T-helper 17 cell (primary cell): ENCODE measurements at regions not wholly inside any gene's neighbourhood (a gene's known extent, or its start where the extent isn't known, plus 50 kb on each side); places are given as distances from the start of the nearest gene placed in this dataset.

Experiments
- ATAC-seq: fragments of 150-1000 bp; cut with Tn5 transposase; 2 replicates; pipeline ENCODE4 v1.10.0; 2021; ENCODE audit warnings: mild to moderate bottlenecking, moderate library complexity
- DNase-seq, 3 donors: peaks; one replicate each; pipeline versions ENCODE4 v3.0.0 to v3.0.0-alpha.2; 2020 to 2021
- H3K9me3 ChIP-seq: one replicate; pipeline ENCODE4 v1.7.0; 2013; ENCODE audit warnings: low read length, mild to moderate bottlenecking; ENCODE audit not compliant: control insufficient read depth, poor library complexity, severe bottlenecking
- H3K27ac Mint-ChIP-seq: one replicate; pipeline ENCODE4 v1.8.0; 2022; ENCODE audit warnings: mild to moderate bottlenecking, moderate library complexity, mixed read lengths
- H3K27me3 Mint-ChIP-seq: one replicate; pipeline ENCODE4 v1.8.0; 2022; ENCODE audit warnings: mixed read lengths
- H3K36me3 Mint-ChIP-seq: one replicate; pipeline ENCODE4 v1.8.0; 2022; ENCODE audit warnings: low read depth, mixed read lengths
- H3K4me1 Mint-ChIP-seq: one replicate; pipeline ENCODE4 v1.8.0; 2022; ENCODE audit warnings: mild to moderate bottlenecking, mixed read lengths
- H3K4me3 Mint-ChIP-seq: one replicate; pipeline ENCODE4 v1.8.0; 2022; ENCODE audit warnings: mild to moderate bottlenecking, moderate library complexity, mixed read lengths

DNA sequence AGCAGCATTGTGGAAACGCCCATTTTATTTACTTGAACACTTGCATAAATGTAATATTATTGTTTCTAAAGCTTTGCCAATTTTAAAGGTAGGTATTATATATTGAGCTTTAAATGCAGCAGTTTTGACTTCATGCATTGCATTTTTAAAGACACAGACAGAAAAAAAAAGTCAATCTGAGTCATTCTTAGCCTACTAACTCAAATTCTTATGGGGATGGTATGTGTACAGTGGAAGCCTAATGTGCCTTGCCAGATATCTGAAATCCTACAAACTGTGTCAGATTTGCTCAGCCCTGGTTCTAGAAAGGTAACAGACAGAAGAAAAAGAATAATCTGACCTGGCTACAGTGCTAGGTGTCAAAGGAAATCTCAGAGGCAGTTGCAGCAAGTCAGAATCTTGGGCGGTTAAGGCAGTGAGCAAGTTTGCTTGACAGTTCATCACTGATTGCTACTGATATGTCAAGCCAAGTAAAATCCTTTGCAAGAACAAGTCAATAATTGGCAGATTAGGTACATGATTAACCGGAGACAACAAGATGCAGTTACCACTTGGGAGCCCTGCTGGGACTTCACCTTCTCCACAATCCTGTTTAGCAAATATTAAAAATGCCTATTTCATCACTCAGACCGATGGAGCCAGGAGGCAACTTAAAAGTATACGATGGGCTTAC lies 224.8 kb upstream of the WWC1 start:
- H3K27me3 Mint-ChIP-seq: peaks cover 41% of the 10 kb centered on the region
- no peaks in the 10 kb centered on the region for H3K9me3 ChIP-seq
- H3K4me1 Mint-ChIP-seq: no peaks in the 10 kb centered on the region
- DNase-seq (no peak), ATAC-seq (no peak)
- H3K4me3 Mint-ChIP-seq: no peak overlapping the region
- no peaks in the 10 kb centered on the region for H3K36me3 Mint-ChIP-seq
- no peak overlapping the region for H3K27ac Mint-ChIP-seq

DNA sequence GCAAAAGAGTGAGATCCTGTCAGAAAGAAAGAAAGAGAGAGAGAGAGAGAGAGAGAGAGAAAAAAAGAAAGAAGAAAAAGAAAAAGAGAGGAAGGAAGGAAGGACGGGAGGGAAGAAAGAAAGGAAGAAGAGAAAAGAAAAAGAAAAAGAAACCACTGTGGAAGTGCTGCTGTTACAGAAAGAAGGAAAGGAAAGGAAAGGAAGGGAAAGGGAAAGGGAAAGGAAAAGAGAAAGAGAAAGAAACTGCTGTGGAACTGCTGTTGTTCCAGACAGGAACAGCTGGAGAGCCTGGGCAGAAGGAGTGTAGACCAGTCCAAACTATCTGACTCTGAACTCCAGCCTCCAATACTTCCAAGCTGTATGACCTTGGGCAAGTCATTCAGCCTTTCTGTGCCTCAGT lies 220.7 kb upstream of the WWC1 start:
- Mint-ChIP-seq H3K4me1 (peaks cover 6% of the 10 kb centered on the region), H3K27me3 (peaks cover 22% of the 10 kb centered on the region), H3K4me3 (no peak overlapping the region), H3K36me3 (no peaks in the 10 kb centered on the region), H3K27ac (no peak overlapping the region)
- no peaks in the 10 kb centered on the region for H3K9me3 ChIP-seq
- DNase-seq (no peak), ATAC-seq (no peak)

DNA sequence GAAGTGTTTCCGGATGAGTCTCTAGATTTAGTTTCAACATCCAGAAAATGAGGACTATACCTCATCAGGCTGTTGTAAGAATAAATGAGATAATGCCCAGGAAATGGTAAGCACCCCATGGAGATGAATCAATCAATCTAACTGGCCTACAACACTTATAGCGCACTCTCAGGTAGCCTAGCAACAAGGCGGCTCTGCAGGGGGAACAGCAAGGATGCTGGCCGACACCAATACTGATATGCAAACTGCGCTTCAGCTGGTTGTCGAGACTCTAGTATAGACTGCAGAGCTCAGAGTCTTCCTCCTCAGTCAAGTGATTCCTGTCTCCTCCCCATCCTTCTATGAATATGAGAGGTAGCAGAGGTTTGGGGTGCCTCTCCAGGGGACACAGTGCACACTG lies 218.8 kb upstream of the WWC1 start:
- no peak for DNase-seq

DNA sequence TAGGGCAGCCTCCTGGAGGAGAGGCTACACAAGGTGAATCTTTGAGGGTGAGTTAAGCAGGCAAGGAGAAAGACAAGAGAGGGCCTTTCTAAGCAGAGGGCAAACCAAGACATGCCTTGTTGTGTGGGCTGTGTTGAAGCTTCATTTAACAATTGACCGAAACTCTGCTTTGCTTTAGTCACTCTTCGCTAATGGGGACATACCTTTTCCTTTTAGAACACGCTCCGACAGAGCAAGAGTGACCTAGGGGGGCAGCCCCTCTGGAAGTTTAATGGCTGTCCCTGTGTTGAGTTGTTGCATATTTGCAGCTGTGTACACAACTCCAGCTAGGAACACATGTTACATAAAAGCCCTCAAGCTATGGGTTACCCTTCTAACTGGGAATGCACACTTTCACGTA lies 218.1 kb upstream of the WWC1 start:
- H3K4me3 Mint-ChIP-seq: no peak overlapping the region
- no peaks in the 10 kb centered on the region for H3K36me3 Mint-ChIP-seq
- ATAC-seq (no peak), DNase-seq (no peak)
- H3K27ac Mint-ChIP-seq: no peak overlapping the region
- H3K27me3 Mint-ChIP-seq: no peaks in the 10 kb centered on the region
- no peaks in the 10 kb centered on the region for H3K9me3 ChIP-seq
- peaks cover 6% of the 10 kb centered on the region for H3K4me1 Mint-ChIP-seq

More for the DNA sequence above, 218.8 kb upstream of the WWC1 start:
- H3K4me3 Mint-ChIP-seq: no peak overlapping the region
- H3K36me3 Mint-ChIP-seq: no peaks in the 10 kb centered on the region
- no peaks in the 10 kb centered on the region for H3K9me3 ChIP-seq
- H3K4me1 Mint-ChIP-seq: peaks cover 6% of the 10 kb centered on the region
- H3K27me3 Mint-ChIP-seq: peaks cover 6% of the 10 kb centered on the region
- no peak overlapping the region for H3K27ac Mint-ChIP-seq
- no peak for ATAC-seq

DNA sequence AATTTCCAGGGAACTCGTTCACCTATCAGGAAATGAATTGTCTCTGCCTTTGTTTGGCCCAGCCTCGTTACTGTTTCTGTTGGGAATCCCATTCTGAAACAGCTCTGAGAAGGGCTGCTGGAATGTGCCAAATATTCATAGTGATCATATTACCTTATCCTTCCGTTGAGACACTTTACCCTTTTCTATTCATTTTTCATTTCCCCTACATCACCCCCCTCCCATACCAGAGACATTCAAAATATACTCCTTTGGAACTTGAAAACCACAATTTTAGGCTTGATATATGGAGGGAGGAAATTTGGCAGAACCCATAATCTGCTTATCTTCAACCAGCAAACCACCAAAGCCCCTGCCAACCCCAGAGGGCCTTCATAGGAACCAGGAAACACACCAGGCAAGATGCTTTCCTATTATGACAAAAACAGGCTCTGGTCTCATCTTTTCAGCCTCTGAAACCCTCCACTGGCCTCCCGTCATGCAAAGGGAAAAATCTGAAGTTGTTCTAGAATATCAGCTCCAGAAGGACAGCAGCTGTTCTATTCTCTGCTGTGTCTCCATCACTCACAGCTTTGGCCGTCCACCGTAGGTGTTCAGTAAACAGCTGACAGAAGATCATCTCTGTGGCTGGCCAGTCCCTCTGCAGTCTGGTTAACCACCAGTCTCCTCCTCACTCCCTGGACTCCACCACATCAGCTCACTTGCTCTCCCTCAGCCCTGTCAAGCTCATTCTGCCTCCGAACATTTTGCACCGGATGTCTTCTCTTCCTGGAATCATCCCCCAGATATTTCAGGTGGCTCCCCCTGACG lies 217.2 kb upstream of the WWC1 start:
- Mint-ChIP-seq H3K27ac (no peak overlapping the region), H3K4me1 (peaks cover 6% of the 10 kb centered on the region), H3K36me3 (no peaks in the 10 kb centered on the region), H3K27me3 (no peaks in the 10 kb centered on the region), H3K4me3 (no peak overlapping the region)
- no peak for DNase-seq
- ATAC-seq: no peak
- no peaks in the 10 kb centered on the region for H3K9me3 ChIP-seq

DNA sequence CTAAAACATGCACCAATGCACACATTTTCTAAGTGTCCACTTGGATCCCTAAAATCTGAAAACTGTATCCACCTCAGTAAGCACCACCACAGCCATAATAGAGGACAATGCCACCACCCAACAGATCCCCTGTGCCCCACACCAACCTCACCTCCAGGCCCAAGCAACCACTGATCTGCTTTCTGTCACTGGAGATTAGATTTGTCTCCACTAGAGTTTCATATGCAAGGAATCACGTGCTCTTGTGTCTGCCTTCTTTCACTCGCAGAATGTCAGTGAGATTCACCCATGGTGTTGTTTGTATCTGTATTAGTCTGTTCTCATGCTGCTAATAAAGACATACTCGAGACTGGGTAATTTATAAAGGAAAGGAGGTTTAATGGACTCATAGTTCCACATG lies 216.1 kb upstream of the WWC1 start:
- Mint-ChIP-seq H3K4me3 (no peak overlapping the region), H3K4me1 (peaks cover 6% of the 10 kb centered on the region), H3K27me3 (no peaks in the 10 kb centered on the region), H3K27ac (no peak overlapping the region), H3K36me3 (no peaks in the 10 kb centered on the region)
- no peaks in the 10 kb centered on the region for H3K9me3 ChIP-seq
- DNase-seq (no peak), ATAC-seq (no peak)

DNA sequence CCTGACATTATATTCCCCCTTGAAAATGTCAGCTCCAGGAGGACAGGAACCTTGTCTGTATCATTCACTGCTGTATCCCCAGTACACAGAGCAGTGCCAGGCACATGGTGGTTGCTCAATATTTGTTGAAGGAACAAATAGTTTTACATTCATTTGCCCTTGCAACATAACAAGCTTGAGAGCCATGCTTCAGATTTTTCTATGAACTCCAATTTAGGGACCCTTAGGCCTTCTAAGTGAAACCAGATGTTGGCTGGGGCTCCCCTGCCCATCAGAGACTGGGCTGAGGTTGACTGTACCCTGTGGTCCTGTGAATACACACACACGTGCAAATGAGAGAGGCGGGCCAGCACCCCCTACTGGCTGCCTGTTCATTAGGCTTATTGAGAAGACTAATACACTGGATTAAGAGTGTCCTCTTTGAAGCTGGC lies 214.9 kb upstream of the WWC1 start:
- no peaks in the 10 kb centered on the region for H3K9me3 ChIP-seq
- DNase-seq (no peak), ATAC-seq (no peak)
- Mint-ChIP-seq H3K4me3 (no peak overlapping the region), H3K4me1 (peaks cover 6% of the 10 kb centered on the region), H3K36me3 (no peaks in the 10 kb centered on the region), H3K27me3 (no peaks in the 10 kb centered on the region), H3K27ac (no peak overlapping the region)

DNA sequence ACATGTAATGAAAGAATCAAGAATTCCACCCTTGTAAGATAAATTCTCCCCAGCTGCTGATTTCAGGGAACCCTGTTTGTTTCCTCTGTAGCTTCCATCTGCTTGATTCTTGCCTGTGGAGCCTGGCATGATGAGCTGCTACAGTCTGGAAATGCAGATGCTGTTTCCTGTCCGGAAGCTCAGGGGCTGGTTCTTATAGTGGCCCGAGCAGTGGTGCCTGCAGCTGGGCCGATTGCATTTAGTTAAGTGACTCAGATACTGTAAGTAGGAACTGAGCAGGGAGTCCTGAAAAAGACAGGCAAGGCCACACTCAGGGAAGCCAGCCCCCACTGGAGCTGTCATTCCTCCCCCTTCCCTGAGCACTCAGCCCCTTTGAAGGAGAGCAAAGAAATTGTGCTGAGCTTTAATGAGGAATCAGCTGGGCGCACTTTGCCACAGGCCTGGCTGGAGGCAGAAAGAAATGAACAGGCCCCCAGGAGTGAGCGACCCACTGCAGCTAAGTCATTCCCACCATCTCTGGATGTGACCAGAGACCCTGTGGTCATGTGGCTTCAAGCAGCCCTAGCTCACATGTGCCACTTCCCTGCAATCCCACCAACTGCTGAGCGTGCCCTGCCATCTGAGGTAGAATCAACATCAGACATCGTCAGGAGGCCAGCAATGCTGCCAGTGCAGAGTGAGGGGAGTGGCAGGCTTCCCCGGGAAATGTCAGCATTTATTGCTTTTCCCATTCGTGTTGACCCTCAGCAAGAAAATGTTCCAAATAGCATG lies 206.0 kb upstream of the WWC1 start:
- peaks cover 18% of the 10 kb centered on the region for H3K27me3 Mint-ChIP-seq
- DNase-seq: no peak
- H3K4me1 Mint-ChIP-seq: no peaks in the 10 kb centered on the region
- H3K36me3 Mint-ChIP-seq: no peaks in the 10 kb centered on the region
- peaks cover 3% of the 10 kb centered on the region for H3K9me3 ChIP-seq
- no peak overlapping the region for H3K4me3 Mint-ChIP-seq
- H3K27ac Mint-ChIP-seq: no peak overlapping the region
- no peak for ATAC-seq

DNA sequence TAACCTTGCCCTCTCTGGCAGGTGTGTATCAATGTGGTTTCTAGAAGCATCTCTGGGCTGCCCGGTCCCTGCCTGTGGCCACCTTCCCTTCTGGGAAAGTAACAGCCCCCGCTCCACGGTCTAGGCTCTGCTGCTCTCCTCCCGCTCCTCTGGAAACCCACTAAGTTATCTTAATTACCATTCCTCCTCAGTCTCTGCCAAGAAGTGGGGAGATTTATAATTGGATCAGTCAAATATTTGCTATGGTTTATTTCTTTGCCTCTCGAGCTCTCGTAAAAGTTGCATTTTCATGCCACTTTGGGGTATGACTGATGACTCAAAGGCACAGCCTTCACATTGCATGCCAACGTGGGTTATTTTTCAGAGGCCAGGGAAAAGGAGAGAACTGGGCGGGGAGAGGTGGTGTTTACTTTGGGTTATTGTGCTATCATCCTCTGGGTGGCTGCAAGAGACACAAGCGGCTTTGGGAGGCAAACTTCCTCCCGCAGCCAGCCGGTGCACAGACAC lies 205.3 kb upstream of the WWC1 start:
- no peaks in the 10 kb centered on the region for H3K4me1 Mint-ChIP-seq
- peaks cover 3% of the 10 kb centered on the region for H3K9me3 ChIP-seq
- H3K27ac Mint-ChIP-seq: no peak overlapping the region
- no peak overlapping the region for H3K4me3 Mint-ChIP-seq
- DNase-seq (no peak), ATAC-seq (no peak)
- peaks cover 18% of the 10 kb centered on the region for H3K27me3 Mint-ChIP-seq
- H3K36me3 Mint-ChIP-seq: no peaks in the 10 kb centered on the region

DNA sequence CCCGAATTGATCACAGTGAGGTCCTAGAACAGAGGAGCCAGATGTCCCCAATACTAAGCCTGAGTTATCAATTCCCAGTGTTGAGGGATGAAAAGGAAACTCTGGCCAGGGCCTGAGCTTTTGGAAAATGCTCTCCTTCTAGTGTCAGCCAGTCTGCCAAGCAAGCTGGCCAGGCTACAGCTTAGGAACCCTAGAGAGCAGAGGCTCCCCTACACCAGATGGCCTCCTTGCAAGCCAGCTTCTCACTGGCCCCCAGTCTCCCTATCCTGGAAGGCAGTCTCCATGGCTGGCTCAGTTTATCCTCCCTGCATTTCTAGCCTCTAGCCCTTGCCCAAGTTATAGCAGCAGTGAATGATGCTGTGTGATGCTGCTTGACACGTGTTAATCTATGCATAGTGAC lies 204.7 kb upstream of the WWC1 start:
- no peaks in the 10 kb centered on the region for H3K4me1 Mint-ChIP-seq

DNA sequence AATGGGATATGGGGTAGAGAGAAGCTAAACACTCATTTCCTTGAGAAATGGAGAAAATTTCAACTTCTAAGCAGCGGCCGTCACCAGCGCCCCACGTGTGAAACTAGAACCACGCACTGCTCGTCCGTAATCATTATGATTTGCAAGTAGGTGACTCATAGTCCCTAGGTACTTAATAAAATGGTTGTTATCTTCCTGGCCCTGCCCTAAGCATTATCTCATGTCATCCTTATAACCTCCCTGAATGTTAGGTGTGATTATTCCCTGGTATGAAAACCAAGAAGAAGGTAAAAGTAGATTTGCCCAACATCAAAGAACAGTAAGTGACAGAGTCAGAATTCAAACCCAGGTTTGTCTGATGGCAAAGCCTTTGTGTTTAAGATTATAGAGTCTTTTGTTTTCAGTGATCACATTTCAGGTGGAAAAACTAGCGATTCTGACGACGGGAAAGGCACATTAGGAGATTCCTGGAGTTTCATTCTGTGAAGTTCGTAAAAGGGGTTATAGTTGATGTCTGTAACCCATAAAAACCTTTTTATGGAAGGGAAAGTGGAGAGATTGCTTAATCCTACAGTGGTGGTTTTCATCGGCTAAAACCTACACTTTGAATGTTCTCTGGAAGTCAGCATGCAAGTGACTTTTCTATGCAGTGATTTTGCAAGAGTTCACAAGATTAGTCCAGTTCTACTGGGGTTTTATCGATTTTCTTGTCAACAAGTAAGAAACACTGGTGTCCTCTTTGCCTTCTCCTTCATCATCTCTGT lies 202.9 kb upstream of the WWC1 start:
- Mint-ChIP-seq H3K4me3 (no peak overlapping the region), H3K27me3 (peaks cover 7% of the 10 kb centered on the region), H3K36me3 (no peaks in the 10 kb centered on the region), H3K27ac (no peak overlapping the region), H3K4me1 (no peaks in the 10 kb centered on the region)
- DNase-seq (no peak), ATAC-seq (no peak)
- peaks cover 3% of the 10 kb centered on the region for H3K9me3 ChIP-seq

More for the DNA sequence above, 204.7 kb upstream of the WWC1 start:
- H3K4me3 Mint-ChIP-seq: no peak overlapping the region
- peaks cover 3% of the 10 kb centered on the region for H3K9me3 ChIP-seq
- H3K27me3 Mint-ChIP-seq: peaks cover 18% of the 10 kb centered on the region
- H3K27ac Mint-ChIP-seq: no peak overlapping the region
- H3K36me3 Mint-ChIP-seq: no peaks in the 10 kb centered on the region
- no peak for ATAC-seq
- no peak for DNase-seq

DNA sequence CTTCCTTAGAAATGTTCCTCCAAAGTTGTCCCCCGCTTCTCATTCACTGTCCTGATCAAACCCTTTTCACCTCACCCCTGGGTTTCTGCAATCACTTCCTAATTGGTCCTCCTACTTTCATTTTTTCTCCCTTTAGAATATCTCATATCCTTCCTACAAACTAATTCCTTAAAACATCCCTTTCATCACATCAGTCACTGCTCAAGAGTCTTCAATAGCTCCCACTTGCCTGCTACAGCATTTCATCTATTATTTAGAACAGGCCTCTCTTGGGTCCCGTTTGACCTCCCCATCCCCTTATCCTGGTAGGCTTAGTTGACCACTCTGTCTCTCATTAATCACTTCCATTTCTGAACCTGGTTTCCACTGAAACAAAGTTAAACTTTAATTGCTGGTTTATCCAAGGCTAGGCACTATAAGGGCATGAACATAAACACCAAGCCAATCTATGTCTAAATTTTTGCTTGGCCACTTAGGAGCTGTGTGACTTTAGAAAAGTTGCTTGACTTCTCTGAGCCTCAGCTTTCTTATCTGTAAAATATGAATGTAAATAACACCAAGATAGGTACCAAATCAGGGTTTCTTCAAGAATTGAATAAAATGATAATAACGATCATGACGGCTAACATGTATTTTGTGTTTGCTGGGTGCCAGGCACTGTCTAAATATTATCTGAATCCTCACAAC lies 202.1 kb upstream of the WWC1 start:
- Mint-ChIP-seq H3K4me3 (no peak overlapping the region), H3K27me3 (peaks cover 7% of the 10 kb centered on the region), H3K36me3 (peaks cover 3% of the 10 kb centered on the region), H3K27ac (no peak overlapping the region), H3K4me1 (no peaks in the 10 kb centered on the region)
- ATAC-seq: no peak
- H3K9me3 ChIP-seq: no peaks in the 10 kb centered on the region
- no peak for DNase-seq
